Suprapubic skin (tissue), 4 donors: ENCODE measurements at regions not wholly inside any gene's neighbourhood (a gene's known extent, or its start where the extent isn't known, plus 50 kb on each side); places are given as distances from the start of the nearest gene placed in this dataset.

Experiments used
- POLR2A ChIP-seq, 2 donors: fragments of 450-650 bp; IDR thresholded peaks; one replicate each; pipeline ENCODE4 v1.6.1; 2017; ENCODE audit warnings: antibody characterized with exemption in 2 of 2, mild to moderate bottlenecking in 2 of 2, moderate library complexity in 2 of 2
- POLR2AphosphoS5 ChIP-seq, 3 donors: sonication (generic); formaldehyde crosslinking; IDR thresholded peaks; one replicate each; pipeline ENCODE4 v1.6.1; 2017; ENCODE audit warnings: antibody characterized with exemption in 3 of 3
- TF ChIP-seq, protein P1 (sequence below), 2 donors: fragments of 200-600 bp in 1 of 2; fragments of 450-650 bp in 1 of 2; sonication (generic) in 1 of 2; IDR thresholded peaks; one replicate each; pipeline ENCODE4 v1.5.1; 2016 to 2019; ENCODE audit warnings: antibody characterized with exemption in 2 of 2, mild to moderate bottlenecking in 1 of 2, moderate library complexity in 1 of 2

DNA sequence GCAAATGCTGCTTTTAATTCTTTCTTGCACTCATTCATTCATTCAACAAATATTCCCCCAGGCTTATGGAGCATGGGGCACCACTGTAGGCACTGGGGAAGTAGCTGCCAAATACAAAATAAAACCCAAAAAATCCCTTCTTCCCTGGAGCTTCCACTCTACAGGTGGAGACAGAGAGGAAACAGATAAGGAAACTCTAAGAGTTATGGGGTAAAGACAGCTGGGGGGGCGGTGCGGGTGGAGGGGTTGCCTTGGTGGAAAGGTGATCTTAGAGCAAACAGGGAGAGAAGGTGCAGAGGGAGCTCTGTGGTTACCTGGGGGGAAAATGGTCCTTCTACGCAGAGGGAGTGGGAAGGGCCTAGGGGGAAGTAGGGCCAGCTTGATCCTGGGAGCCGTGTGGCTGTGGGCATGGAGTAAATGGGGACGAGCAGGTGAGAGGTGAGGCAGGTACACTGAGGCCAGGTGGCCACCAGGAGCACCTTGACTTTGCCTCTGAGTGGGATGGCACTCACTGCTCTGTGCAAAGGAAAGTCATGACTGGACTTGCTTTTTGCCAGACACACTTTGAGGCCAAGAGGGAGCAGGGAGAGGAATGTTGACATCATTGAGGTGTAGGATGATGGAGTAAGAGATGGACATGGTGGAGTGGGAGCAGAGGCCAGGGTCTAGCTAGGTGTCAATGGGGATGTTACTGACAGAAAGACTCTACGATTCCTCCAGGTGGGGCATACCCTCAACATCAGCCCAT, 152.0 kb downstream of the ETS2 start:
- TF ChIP-seq, protein P1, sequence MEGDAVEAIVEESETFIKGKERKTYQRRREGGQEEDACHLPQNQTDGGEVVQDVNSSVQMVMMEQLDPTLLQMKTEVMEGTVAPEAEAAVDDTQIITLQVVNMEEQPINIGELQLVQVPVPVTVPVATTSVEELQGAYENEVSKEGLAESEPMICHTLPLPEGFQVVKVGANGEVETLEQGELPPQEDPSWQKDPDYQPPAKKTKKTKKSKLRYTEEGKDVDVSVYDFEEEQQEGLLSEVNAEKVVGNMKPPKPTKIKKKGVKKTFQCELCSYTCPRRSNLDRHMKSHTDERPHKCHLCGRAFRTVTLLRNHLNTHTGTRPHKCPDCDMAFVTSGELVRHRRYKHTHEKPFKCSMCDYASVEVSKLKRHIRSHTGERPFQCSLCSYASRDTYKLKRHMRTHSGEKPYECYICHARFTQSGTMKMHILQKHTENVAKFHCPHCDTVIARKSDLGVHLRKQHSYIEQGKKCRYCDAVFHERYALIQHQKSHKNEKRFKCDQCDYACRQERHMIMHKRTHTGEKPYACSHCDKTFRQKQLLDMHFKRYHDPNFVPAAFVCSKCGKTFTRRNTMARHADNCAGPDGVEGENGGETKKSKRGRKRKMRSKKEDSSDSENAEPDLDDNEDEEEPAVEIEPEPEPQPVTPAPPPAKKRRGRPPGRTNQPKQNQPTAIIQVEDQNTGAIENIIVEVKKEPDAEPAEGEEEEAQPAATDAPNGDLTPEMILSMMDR (IDR thresholded peaks at IDR 0.05): no peak
- TF ChIP-seq POLR2AphosphoS5 (IDR thresholded peaks at IDR 0.05): no peak
- TF ChIP-seq POLR2A (IDR thresholded peaks at IDR 0.05): no peak
